OCI-LY7 (cell line): ENCODE measurements at regions not wholly inside any gene's neighbourhood (a gene's known extent, or its start where the extent isn't known, plus 50 kb on each side); places are given as distances from the start of the nearest gene placed in this dataset.

ENCODE experiments used
- BruUV-seq: library from RNA; stranded (reverse); fragments of 400-500 nt; replicated peaks from 2 replicates; lab custom pipeline; 2021; lab: Mats Ljungman, UMichigan
- CTCF ChIA-PET: fragments of 300-600 bp; sonication (Branson Sonifier 250); formaldehyde crosslinking; loops from one replicate; lab custom pipeline; 2022; ENCODE audit warnings: antibody characterized with exemption; ENCODE audit not compliant: unreplicated experiment; lab: Charles Lee
- POLR2A ChIA-PET: fragments of 300-600 bp; sonication (Branson Sonifier 250); formaldehyde crosslinking; loops from one replicate; lab custom pipeline; 2022; ENCODE audit warnings: antibody characterized with exemption; lab: Charles Lee
- DNase-seq: peaks from one replicate; pipeline ENCODE4 v3.0.0-alpha.2; 2015; ENCODE audit warnings: low spot score
- H2AFZ ChIP-seq: fragments of 200-600 bp; sonication (generic), shearing (Covaris generic); 2 replicates; pipeline ENCODE4 v1.6.1; 2014; ENCODE audit warnings: mild to moderate bottlenecking, antibody characterized with exemption, low read length, moderate library complexity
- H3K27ac ChIP-seq: fragments of 200-600 bp; sonication (generic); 2 replicates; pipeline ENCODE4 v1.5.1; 2014; ENCODE audit warnings: mixed run types, low read depth, mild to moderate bottlenecking, moderate library complexity, low read length, inconsistent platforms; ENCODE audit not compliant: poor library complexity, severe bottlenecking
- H3K36me3 ChIP-seq: fragments of 200-600 bp; sonication (generic); 2 replicates; pipeline ENCODE4 v1.6.1; 2014; ENCODE audit warnings: mild to moderate bottlenecking, antibody characterized with exemption, low read length, moderate library complexity, mixed read lengths; ENCODE audit not compliant: insufficient read depth
- H3K4me1 ChIP-seq: fragments of 200-600 bp; sonication (generic); 2 replicates; pipeline ENCODE4 v1.5.1; 2014; ENCODE audit warnings: mild to moderate bottlenecking, low read length; ENCODE audit not compliant: insufficient read depth, poor library complexity, severe bottlenecking
- H3K4me2 ChIP-seq: fragments of 200-600 bp; sonication (generic); 2 replicates; pipeline ENCODE4 v1.6.1; 2014; ENCODE audit warnings: mild to moderate bottlenecking, low read length
- H3K4me3 ChIP-seq: fragments of 200-600 bp; sonication (generic); 2 replicates; pipeline ENCODE4 v1.5.1; 2014; ENCODE audit warnings: mild to moderate bottlenecking, low read depth, low read length; ENCODE audit not compliant: poor library complexity, severe bottlenecking
- H3K79me2 ChIP-seq: fragments of 200-600 bp; sonication (generic); 2 replicates; pipeline ENCODE4 v1.6.1; 2016; ENCODE audit warnings: low read depth, mild to moderate bottlenecking, low read length, moderate library complexity, mixed read lengths; ENCODE audit not compliant: insufficient read depth
- H3K9me2 ChIP-seq: fragments of 200-600 bp; sonication (generic); 2 replicates; pipeline ENCODE4 v1.6.1; 2016; ENCODE audit warnings: mild to moderate bottlenecking, low read length, mixed read lengths; ENCODE audit not compliant: insufficient read depth
- H3K9me3 ChIP-seq: fragments of 200-600 bp; sonication (generic); 2 replicates; pipeline ENCODE4 v1.6.1; 2014; ENCODE audit warnings: mild to moderate bottlenecking, mixed run types, low read length, mixed read lengths
- H4K20me1 ChIP-seq: fragments of 200-600 bp; sonication (generic); 2 replicates; pipeline ENCODE4 v1.6.1; 2014; ENCODE audit warnings: mild to moderate bottlenecking, antibody characterized with exemption, low read length, moderate library complexity, mixed read lengths; ENCODE audit not compliant: insufficient read depth
- EZH2phosphoT487 ChIP-seq: fragments of 200-600 bp; sonication (generic); IDR thresholded peaks from 2 replicates; pipeline ENCODE4 v1.6.1; 2018; ENCODE audit warnings: low read depth, borderline replicate concordance, mild to moderate bottlenecking, mixed run types, antibody characterized with exemption, low read length, moderate library complexity, mixed read lengths
- intact Hi-C: fragments of 100-400 bp; cut with micrococcal nuclease; formaldehyde crosslinking; loops from one replicate; pipeline ENCODE4 v1.10.0; 2022; ENCODE audit not compliant: unreplicated experiment
- TF ChIP-seq, protein P1 (sequence below): fragments of 200-600 bp; sonication (generic); conservative IDR thresholded peaks from 2 replicates; pipeline ENCODE4 v1.5.1; 2014; ENCODE audit warnings: mild to moderate bottlenecking, antibody characterized with exemption, low read length, moderate library complexity, mixed read lengths

DNA sequence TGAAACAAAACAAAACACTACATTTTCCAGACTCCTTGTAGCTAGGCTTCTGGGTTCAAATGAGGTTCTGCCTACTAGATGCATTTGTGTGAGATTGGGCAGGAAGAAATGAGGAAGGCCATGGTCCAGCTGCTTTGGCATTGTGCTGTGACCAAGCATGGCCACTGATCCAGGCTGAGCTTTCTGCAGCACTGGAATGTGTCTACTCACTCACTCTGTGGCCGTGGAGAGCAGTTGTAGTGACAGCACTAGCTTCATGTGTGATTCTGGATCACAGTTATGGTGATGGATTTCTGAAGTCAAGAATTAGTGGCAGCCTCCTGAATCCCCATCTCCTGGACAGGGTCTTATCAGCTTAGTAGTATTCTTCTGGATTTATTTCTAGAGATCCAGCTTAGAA is 358.9 kb downstream of the GPAT3 start:
- no TSS peak for BruUV-seq
- Histone ChIP-seq H3K9me2 (no peaks in the 10 kb centered on the region), H3K4me2 (no peak overlapping the region), H3K27ac (no peak overlapping the region), H4K20me1 (no peaks in the 10 kb centered on the region), H3K4me1 (no peaks in the 10 kb centered on the region), H3K4me3 (no peak overlapping the region), H3K36me3 (no peaks in the 10 kb centered on the region), H2AFZ (no peak overlapping the region), H3K79me2 (no peaks in the 10 kb centered on the region), H3K9me3 (no peaks in the 10 kb centered on the region)
- TF ChIP-seq, protein P1, sequence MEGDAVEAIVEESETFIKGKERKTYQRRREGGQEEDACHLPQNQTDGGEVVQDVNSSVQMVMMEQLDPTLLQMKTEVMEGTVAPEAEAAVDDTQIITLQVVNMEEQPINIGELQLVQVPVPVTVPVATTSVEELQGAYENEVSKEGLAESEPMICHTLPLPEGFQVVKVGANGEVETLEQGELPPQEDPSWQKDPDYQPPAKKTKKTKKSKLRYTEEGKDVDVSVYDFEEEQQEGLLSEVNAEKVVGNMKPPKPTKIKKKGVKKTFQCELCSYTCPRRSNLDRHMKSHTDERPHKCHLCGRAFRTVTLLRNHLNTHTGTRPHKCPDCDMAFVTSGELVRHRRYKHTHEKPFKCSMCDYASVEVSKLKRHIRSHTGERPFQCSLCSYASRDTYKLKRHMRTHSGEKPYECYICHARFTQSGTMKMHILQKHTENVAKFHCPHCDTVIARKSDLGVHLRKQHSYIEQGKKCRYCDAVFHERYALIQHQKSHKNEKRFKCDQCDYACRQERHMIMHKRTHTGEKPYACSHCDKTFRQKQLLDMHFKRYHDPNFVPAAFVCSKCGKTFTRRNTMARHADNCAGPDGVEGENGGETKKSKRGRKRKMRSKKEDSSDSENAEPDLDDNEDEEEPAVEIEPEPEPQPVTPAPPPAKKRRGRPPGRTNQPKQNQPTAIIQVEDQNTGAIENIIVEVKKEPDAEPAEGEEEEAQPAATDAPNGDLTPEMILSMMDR: no peak
- TF ChIP-seq EZH2phosphoT487: no peak
- ChIA-PET POLR2A (no interaction called here), CTCF (no interaction called here)
- intact Hi-C loops: no loop called here
- no peak for DNase-seq

DNA sequence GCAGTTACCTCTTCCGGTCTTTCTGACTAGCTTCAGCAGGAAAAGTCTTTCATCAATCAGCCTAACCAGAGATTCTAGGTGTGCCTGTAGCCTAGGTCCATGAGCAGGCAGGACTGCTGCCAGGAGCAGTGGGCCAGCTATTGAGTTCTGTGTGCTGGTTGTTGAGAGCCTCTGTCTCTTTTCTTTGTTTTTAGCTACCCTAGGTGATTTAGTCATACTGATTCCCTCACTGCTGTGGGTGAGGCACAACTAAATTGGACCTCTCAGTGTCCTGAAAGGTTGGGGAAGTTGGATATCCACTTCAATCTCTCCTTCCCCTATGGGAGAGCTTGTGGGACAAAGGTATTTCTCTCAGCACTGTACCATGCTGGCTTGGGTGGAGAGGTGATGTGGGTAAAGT is 354.9 kb downstream of the GPAT3 start:
- no peak for TF ChIP-seq EZH2phosphoT487
- TF ChIP-seq, protein P1: no peak
- Histone ChIP-seq H3K79me2 (no peaks in the 10 kb centered on the region), H3K27ac (no peak overlapping the region), H3K4me1 (no peaks in the 10 kb centered on the region), H3K4me2 (no peak overlapping the region), H3K9me2 (no peaks in the 10 kb centered on the region), H3K9me3 (no peaks in the 10 kb centered on the region), H2AFZ (no peak overlapping the region), H4K20me1 (no peaks in the 10 kb centered on the region), H3K4me3 (no peak overlapping the region), H3K36me3 (no peaks in the 10 kb centered on the region)
- no TSS peak for BruUV-seq
- DNase-seq: no peak
- POLR2A ChIA-PET: interaction anchor here (0.6 kb wide), 1 partner anchor 107 kb away, joined by 3 read pairs; no protein-coding TSS in a partner anchor
- intact Hi-C loops: no loop called here
- CTCF ChIA-PET: no interaction called here

DNA sequence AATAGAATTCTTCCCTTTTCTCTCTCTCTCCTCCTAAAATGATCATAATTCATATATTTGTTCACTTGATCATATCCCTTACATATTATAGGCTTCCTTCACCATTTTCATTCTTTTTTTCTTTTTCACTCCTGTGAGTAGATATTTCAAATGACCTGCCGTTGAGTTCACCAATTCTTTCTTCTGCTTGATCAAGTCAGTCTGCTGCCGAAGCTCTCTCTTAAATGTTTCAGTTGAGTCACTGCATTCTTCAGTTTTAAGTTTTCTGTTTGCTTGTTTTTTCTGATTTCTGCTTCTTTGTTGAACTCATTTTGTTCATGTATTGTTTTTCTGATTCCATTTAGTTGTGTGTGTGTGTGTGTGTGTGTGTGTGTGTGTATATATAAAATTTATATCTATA is 354.3 kb downstream of the GPAT3 start:
- intact Hi-C loops: no loop called here
- no peaks in the 10 kb centered on the region for H3K4me1 ChIP-seq
- BruUV-seq: no TSS peak
- H3K36me3 ChIP-seq: no peaks in the 10 kb centered on the region
- ChIA-PET POLR2A (no interaction called here), CTCF (no interaction called here)
- no peak overlapping the region for H3K27ac ChIP-seq
- no peak overlapping the region for H3K4me3 ChIP-seq
- no peaks in the 10 kb centered on the region for H3K79me2 ChIP-seq
- H3K9me3 ChIP-seq: no peaks in the 10 kb centered on the region
- H4K20me1 ChIP-seq: no peaks in the 10 kb centered on the region
- DNase-seq: no peak
- H3K4me2 ChIP-seq: no peak overlapping the region
- no peaks in the 10 kb centered on the region for H3K9me2 ChIP-seq
- TF ChIP-seq EZH2phosphoT487: no peak
- TF ChIP-seq, protein P1: no peak
- no peak overlapping the region for H2AFZ ChIP-seq
